SK-MEL-5 (cell line): ENCODE measurements at regions not wholly inside any gene's neighbourhood (a gene's known extent, or its start where the extent isn't known, plus 50 kb on each side); places are given as distances from the start of the nearest gene placed in this dataset.
A peak's percentile ranks its signal among the peaks of the same experiment; 100 is the strongest.

Experiments
- DNase-seq: peaks from one replicate; pipeline ENCODE4 v3.0.0-alpha.2; 2016; ENCODE audit warnings: low read depth, low spot score
- in situ Hi-C: cut with HindIII; loops from 2 replicates; pipeline ENCODE4 v1.10.0; 2016; ENCODE audit warnings: low sequenced_read_pairs, high pct_unique_total_duplicates, low pct_unique_long_range_greater_than_20kb

GRCh38 chr10:8375137-8375536 is 320.6 kb downstream of the GATA3 start:
- no peak for DNase-seq
- in situ Hi-C loops, result no loop called here

GRCh38 chr10:8378198-8378983 is 323.9 kb downstream of the GATA3 start:
- DNase-seq, result no peak
- in situ Hi-C loops, result no loop called here

- in situ Hi-C loops, result no loop called here
- no peak for DNase-seq
These were observed 325.7 kb downstream of the GATA3 start for GRCh38 chr10:8379906-8380832.

- in situ Hi-C loops, result no loop called here
- no peak for DNase-seq
These were observed 326.5 kb downstream of the GATA3 start for GRCh38 chr10:8380833-8381496.

- in situ Hi-C loops, result no loop called here
- DNase-seq, result no peak
These were observed 332.3 kb downstream of the GATA3 start for GRCh38 chr10:8386781-8387180.

- in situ Hi-C loops, result no loop called here
These were observed 335.1 kb downstream of the GATA3 start for GRCh38 chr10:8389630-8390029.

GRCh38 chr10:8392216-8392615 is 337.7 kb downstream of the GATA3 start:
- in situ Hi-C loops, result no loop called here
- DNase-seq, result no peak

More at GRCh38 chr10:8389630-8390029, 335.1 kb downstream of the GATA3 start:
- peak; percentile 44 for DNase-seq

GRCh38 chr10:8393531-8393930 is 339.0 kb downstream of the GATA3 start:
- DNase-seq, result no peak
- in situ Hi-C loops, result no loop called here

- in situ Hi-C loops, result no loop called here
- no peak for DNase-seq
These were observed 342.2 kb downstream of the GATA3 start for GRCh38 chr10:8396675-8397074.

- in situ Hi-C loops, result no loop called here
- DNase-seq, result no peak
These were observed 344.3 kb downstream of the GATA3 start for GRCh38 chr10:8398771-8399170.

GRCh38 chr10:8400151-8400550 is 345.7 kb downstream of the GATA3 start:
- in situ Hi-C loops, result no loop called here
- DNase-seq, result no peak

GRCh38 chr10:8400892-8401291 is 346.4 kb downstream of the GATA3 start:
- in situ Hi-C loops, result no loop called here
- no peak for DNase-seq

- DNase-seq, result no peak
- in situ Hi-C loops, result no loop called here
These were observed 347.0 kb downstream of the GATA3 start for GRCh38 chr10:8401531-8401930.

- in situ Hi-C loops, result no loop called here
- DNase-seq, result no peak
These were observed 348.1 kb downstream of the GATA3 start for GRCh38 chr10:8402576-8402975.

- in situ Hi-C loops, result no loop called here
- no peak for DNase-seq
These were observed 349.4 kb downstream of the GATA3 start for GRCh38 chr10:8403711-8404371.

- no peak for DNase-seq
- in situ Hi-C loops, result no loop called here
These were observed 350.2 kb downstream of the GATA3 start for GRCh38 chr10:8404721-8405120.

GRCh38 chr10:8405596-8405995 is 351.1 kb downstream of the GATA3 start:
- no peak for DNase-seq
- in situ Hi-C loops, result no loop called here
